Stimulated activated CD4-positive, alpha-beta T cell treated with anti-CD3 and anti-CD28 coated beads, Interleukin-15, amount 100 ng/mL, for 24 hours (primary cell): ENCODE measurements at regions not wholly inside any gene's neighbourhood (a gene's known extent, or its start where the extent isn't known, plus 50 kb on each side); places are given as distances from the start of the nearest gene placed in this dataset.
"Not testable (repeated sequence)": the region's sequence is repeated elsewhere in the genome, so short reads cannot be mapped to it uniquely, and the experiment has no call there.

Experiments used
- DNase-seq: peaks from one replicate; pipeline ENCODE4 v3.0.0-alpha.2; 2020

- no peak for DNase-seq
Measured at GRCh38 chr6:167662075-167662880, 164.4 kb upstream of the AFDN start.

- no peak for DNase-seq
Measured at GRCh38 chr6:167662881-167663205, 163.9 kb upstream of the AFDN start.

GRCh38 chr6:167663316-167663715, 163.4 kb upstream of the AFDN start:
- DNase-seq, result no peak

- DNase-seq, result no peak
Measured at GRCh38 chr6:167663784-167664443, 162.8 kb upstream of the AFDN start.

- DNase-seq, result no peak
Measured at GRCh38 chr6:167664678-167665660, 161.7 kb upstream of the AFDN start.

GRCh38 chr6:167665698-167666330, 160.9 kb upstream of the AFDN start:
- no peak for DNase-seq

GRCh38 chr6:167666571-167667203, 160.0 kb upstream of the AFDN start:
- no peak for DNase-seq

GRCh38 chr6:167667204-167668018, 159.3 kb upstream of the AFDN start:
- no peak for DNase-seq

GRCh38 chr6:167668019-167668753, 158.5 kb upstream of the AFDN start:
- no peak for DNase-seq

GRCh38 chr6:167668754-167669552, 157.8 kb upstream of the AFDN start:
- DNase-seq, result no peak

GRCh38 chr6:167669553-167669849, 157.2 kb upstream of the AFDN start:
- no peak for DNase-seq

GRCh38 chr6:167669870-167670802, 156.6 kb upstream of the AFDN start:
- DNase-seq, result no peak

GRCh38 chr6:167670938-167671338, 155.8 kb upstream of the AFDN start:
- no peak for DNase-seq

- DNase-seq, result not testable (repeated sequence)
Measured at GRCh38 chr6:167671379-167671976, 155.2 kb upstream of the AFDN start.

- no peak for DNase-seq
Measured at GRCh38 chr6:167671977-167672687, 154.6 kb upstream of the AFDN start.

- DNase-seq, result no peak
Measured at GRCh38 chr6:167672738-167673137, 154.0 kb upstream of the AFDN start.

- no peak for DNase-seq
Measured at GRCh38 chr6:167673946-167674345, 152.8 kb upstream of the AFDN start.

- no peak for DNase-seq
Measured at GRCh38 chr6:167674486-167674885, 152.2 kb upstream of the AFDN start.
